Activated naive CD8-positive, alpha-beta T cell treated with anti-CD3 and anti-CD28 coated beads, Interleukin-2, amount 10 ng/mL, durations not matched to agents 7 days and 5 days (primary cell): ENCODE measurements at regions not wholly inside any gene's neighbourhood (a gene's known extent, or its start where the extent isn't known, plus 50 kb on each side); places are given as distances from the start of the nearest gene placed in this dataset.
"Not testable (repeated sequence)": the region's sequence is repeated elsewhere in the genome, so short reads cannot be mapped to it uniquely, and the experiment has no call there.

ENCODE experiments used
- ATAC-seq: fragments of 150-1000 bp; cut with Tn5 transposase; one replicate; pipeline ENCODE4 v1.10.0; 2021; ENCODE audit warnings: low read depth, moderate library complexity
- POLR2A ChIA-PET: fragments of 350-600 bp; sonication (Branson Sonifier 250); formaldehyde crosslinking; loops from one replicate; lab custom pipeline; 2021; ENCODE audit warnings: antibody characterized with exemption; lab: Charles Lee
- DNase-seq: peaks from one replicate; pipeline ENCODE4 v3.0.0; 2021
- H3K27ac Mint-ChIP-seq: one replicate; pipeline ENCODE4 v1.8.0; 2022; ENCODE audit warnings: mild to moderate bottlenecking, mixed read lengths
- H3K27me3 Mint-ChIP-seq: one replicate; pipeline ENCODE4 v1.8.0; 2022; ENCODE audit warnings: mild to moderate bottlenecking, moderate library complexity, mixed read lengths
- H3K36me3 Mint-ChIP-seq: one replicate; pipeline ENCODE4 v1.8.0; 2021; ENCODE audit warnings: mild to moderate bottlenecking, mixed read lengths
- H3K4me1 Mint-ChIP-seq: one replicate; pipeline ENCODE4 v1.8.0; 2021; ENCODE audit warnings: mixed read lengths
- H3K4me3 Mint-ChIP-seq: one replicate; pipeline ENCODE4 v1.8.0; 2022; ENCODE audit warnings: mild to moderate bottlenecking, moderate library complexity, mixed read lengths
- H3K9me3 Mint-ChIP-seq: one replicate; pipeline ENCODE4 v1.8.0; 2021; ENCODE audit warnings: mixed read lengths

GRCh38 chr1:182201490-182201889 lies 140.0 kb upstream of the ZNF648 start:
- H3K4me1 Mint-ChIP-seq, H3K4me3 Mint-ChIP-seq, POLR2A ChIA-PET, H3K36me3 Mint-ChIP-seq, H3K27ac Mint-ChIP-seq, DNase-seq, H3K27me3 Mint-ChIP-seq, ATAC-seq, H3K9me3 Mint-ChIP-seq: not testable (repeated sequence)

- POLR2A ChIA-PET, result no interaction called here
- Mint-ChIP-seq H3K27me3 (peaks cover 10% of the 10 kb centered on the region), H3K36me3 (no peaks in the 10 kb centered on the region), H3K27ac (no peak overlapping the region), H3K4me3 (no peak overlapping the region), H3K4me1 (no peaks in the 10 kb centered on the region), H3K9me3 (no peaks in the 10 kb centered on the region)
- DNase-seq (no peak), ATAC-seq (no peak)
Measured at GRCh38 chr1:182200025-182200812, 138.7 kb upstream of the ZNF648 start.

GRCh38 chr1:182198006-182198605 lies 136.6 kb upstream of the ZNF648 start:
- Mint-ChIP-seq H3K4me3 (no peak overlapping the region), H3K27me3 (peaks cover 10% of the 10 kb centered on the region), H3K9me3 (no peaks in the 10 kb centered on the region), H3K27ac (no peak overlapping the region), H3K4me1 (no peaks in the 10 kb centered on the region), H3K36me3 (no peaks in the 10 kb centered on the region)
- ATAC-seq (no peak), DNase-seq (no peak)
- POLR2A ChIA-PET, result no interaction called here

GRCh38 chr1:182196897-182197870 lies 135.7 kb upstream of the ZNF648 start:
- Mint-ChIP-seq H3K4me1 (no peaks in the 10 kb centered on the region), H3K27me3 (peaks cover 10% of the 10 kb centered on the region), H3K9me3 (no peaks in the 10 kb centered on the region), H3K36me3 (no peaks in the 10 kb centered on the region), H3K27ac (no peak overlapping the region), H3K4me3 (no peak overlapping the region)
- ATAC-seq, result no peak
- no peak for DNase-seq
- POLR2A ChIA-PET, result no interaction called here

- H3K9me3 Mint-ChIP-seq, result no peaks in the 10 kb centered on the region
- H3K27me3 Mint-ChIP-seq, result peaks cover 12% of the 10 kb centered on the region
- no peaks in the 10 kb centered on the region for H3K36me3 Mint-ChIP-seq
- POLR2A ChIA-PET, result no interaction called here
- H3K4me3 Mint-ChIP-seq, result no peak overlapping the region
- DNase-seq (no peak), ATAC-seq (no peak)
- H3K27ac Mint-ChIP-seq, result no peak overlapping the region
- H3K4me1 Mint-ChIP-seq, result no peaks in the 10 kb centered on the region
Measured at GRCh38 chr1:182195733-182196132, 134.2 kb upstream of the ZNF648 start.

GRCh38 chr1:182193908-182194550 lies 132.5 kb upstream of the ZNF648 start:
- Mint-ChIP-seq H3K9me3 (no peaks in the 10 kb centered on the region), H3K27ac (no peak overlapping the region), H3K4me1 (no peaks in the 10 kb centered on the region), H3K27me3 (peaks cover 12% of the 10 kb centered on the region), H3K36me3 (no peaks in the 10 kb centered on the region), H3K4me3 (no peak overlapping the region)
- ATAC-seq (no peak), DNase-seq (no peak)
- POLR2A ChIA-PET, result no interaction called here

GRCh38 chr1:182192966-182193365 lies 131.5 kb upstream of the ZNF648 start:
- Mint-ChIP-seq H3K4me1 (no peaks in the 10 kb centered on the region), H3K9me3 (no peaks in the 10 kb centered on the region), H3K4me3 (no peak overlapping the region), H3K36me3 (no peaks in the 10 kb centered on the region), H3K27ac (no peak overlapping the region), H3K27me3 (peaks cover 12% of the 10 kb centered on the region)
- ATAC-seq (no peak), DNase-seq (no peak)
- POLR2A ChIA-PET, result no interaction called here

- Mint-ChIP-seq H3K27me3 (peaks cover 8% of the 10 kb centered on the region), H3K27ac (no peak overlapping the region)
Measured at GRCh38 chr1:182192215-182192614, 130.7 kb upstream of the ZNF648 start.

GRCh38 chr1:182191381-182192115 lies 130.0 kb upstream of the ZNF648 start:
- no peak for DNase-seq

More at GRCh38 chr1:182192215-182192614, 130.7 kb upstream of the ZNF648 start:
- Mint-ChIP-seq H3K4me1 (no peaks in the 10 kb centered on the region), H3K9me3 (no peaks in the 10 kb centered on the region), H3K36me3 (no peaks in the 10 kb centered on the region), H3K4me3 (no peak overlapping the region)
- ATAC-seq (no peak), DNase-seq (no peak)
- POLR2A ChIA-PET, result no interaction called here

GRCh38 chr1:182189535-182190066 lies 128.1 kb upstream of the ZNF648 start:
- Mint-ChIP-seq H3K4me1 (no peaks in the 10 kb centered on the region), H3K27ac (no peak overlapping the region), H3K4me3 (no peak overlapping the region), H3K36me3 (no peaks in the 10 kb centered on the region), H3K27me3 (peaks cover 2% of the 10 kb centered on the region), H3K9me3 (no peaks in the 10 kb centered on the region)
- no peak for DNase-seq
- POLR2A ChIA-PET, result no interaction called here
- ATAC-seq, result no peak

More at GRCh38 chr1:182191381-182192115, 130.0 kb upstream of the ZNF648 start:
- Mint-ChIP-seq H3K27ac (no peak overlapping the region), H3K9me3 (no peaks in the 10 kb centered on the region), H3K27me3 (peaks cover 7% of the 10 kb centered on the region), H3K4me3 (no peak overlapping the region), H3K36me3 (no peaks in the 10 kb centered on the region), H3K4me1 (no peaks in the 10 kb centered on the region)
- POLR2A ChIA-PET, result no interaction called here
- ATAC-seq, result no peak

- H3K27me3 Mint-ChIP-seq, result peaks cover 3% of the 10 kb centered on the region
- DNase-seq (no peak), ATAC-seq (no peak)
- no peak overlapping the region for H3K27ac Mint-ChIP-seq
- H3K4me1 Mint-ChIP-seq, result no peaks in the 10 kb centered on the region
- H3K4me3 Mint-ChIP-seq, result no peak overlapping the region
- no peaks in the 10 kb centered on the region for H3K9me3 Mint-ChIP-seq
- no peaks in the 10 kb centered on the region for H3K36me3 Mint-ChIP-seq
- POLR2A ChIA-PET, result no interaction called here
Measured at GRCh38 chr1:182186757-182187146, 125.2 kb upstream of the ZNF648 start.
